Central memory CD4-positive, alpha-beta T cell (primary cell): ENCODE measurements at regions not wholly inside any gene's neighbourhood (a gene's known extent, or its start where the extent isn't known, plus 50 kb on each side); places are given as distances from the start of the nearest gene placed in this dataset.

Experiments
- DNase-seq: peaks from one replicate; pipeline ENCODE4 v3.0.0; 2022

GRCh38 chr11:37571246-37571645, 973.2 kb upstream of the RAG2 start:
- DNase-seq, result no peak

- DNase-seq, result no peak
Observed at GRCh38 chr11:37560991-37561390, 963.0 kb upstream of the RAG2 start.

- DNase-seq, result no peak
Observed at GRCh38 chr11:37560346-37560745, 962.3 kb upstream of the RAG2 start.

GRCh38 chr11:37558619-37559210, 960.7 kb upstream of the RAG2 start:
- DNase-seq, result no peak

GRCh38 chr11:37557990-37558389, 960.0 kb upstream of the RAG2 start:
- DNase-seq, result no peak

- no peak for DNase-seq
Observed at GRCh38 chr11:37552284-37552683, 954.2 kb upstream of the RAG2 start.

- DNase-seq, result no peak
Observed at GRCh38 chr11:37544491-37544890, 946.5 kb upstream of the RAG2 start.

- DNase-seq, result no peak
Observed at GRCh38 chr11:37533830-37534229, 935.8 kb upstream of the RAG2 start.

- no peak for DNase-seq
Observed at GRCh38 chr11:37533087-37533486, 935.1 kb upstream of the RAG2 start.

GRCh38 chr11:37532271-37532670, 934.2 kb upstream of the RAG2 start:
- DNase-seq, result no peak

GRCh38 chr11:37527545-37527944, 929.5 kb upstream of the RAG2 start:
- DNase-seq, result no peak

- no peak for DNase-seq
Observed at GRCh38 chr11:37525336-37525735, 927.3 kb upstream of the RAG2 start.

GRCh38 chr11:37519781-37520180, 921.7 kb upstream of the RAG2 start:
- DNase-seq, result no peak

- DNase-seq, result no peak
Observed at GRCh38 chr11:37512156-37512780, 914.2 kb upstream of the RAG2 start.

- DNase-seq, result no peak
Observed at GRCh38 chr11:37511425-37511933, 913.4 kb upstream of the RAG2 start.

GRCh38 chr11:37509506-37509905, 911.5 kb upstream of the RAG2 start:
- no peak for DNase-seq

- DNase-seq, result no peak
Observed at GRCh38 chr11:37506531-37506930, 908.5 kb upstream of the RAG2 start.

GRCh38 chr11:37505406-37505805, 907.4 kb upstream of the RAG2 start:
- DNase-seq, result no peak

- DNase-seq, result no peak
Observed at GRCh38 chr11:37504921-37505320, 906.9 kb upstream of the RAG2 start.

GRCh38 chr11:37504060-37504611, 906.1 kb upstream of the RAG2 start:
- no peak for DNase-seq

- DNase-seq, result no peak
Observed at GRCh38 chr11:37503411-37504059, 905.5 kb upstream of the RAG2 start.

- no peak for DNase-seq
Observed at GRCh38 chr11:37502202-37502601, 904.2 kb upstream of the RAG2 start.

- no peak for DNase-seq
Observed at GRCh38 chr11:37500425-37500824, 902.4 kb upstream of the RAG2 start.

- no peak for DNase-seq
Observed at GRCh38 chr11:37497326-37497725, 899.3 kb upstream of the RAG2 start.
